Parathyroid adenoma (tissue), 2 donors: ENCODE measurements at regions not wholly inside any gene's neighbourhood (a gene's known extent, or its start where the extent isn't known, plus 50 kb on each side); places are given as distances from the start of the nearest gene placed in this dataset.

ENCODE experiments used
- H2AFZ ChIP-seq: fragments of 300-600 bp; sonication (generic); one replicate; pipeline ENCODE4 v1.7.0; 2017; ENCODE audit warnings: antibody characterized with exemption, mild to moderate bottlenecking
- H3K27ac ChIP-seq: fragments of 300-600 bp; sonication (generic); one replicate; pipeline ENCODE4 v1.7.0; 2017
- H3K27me3 ChIP-seq: fragments of 300-600 bp; sonication (generic); one replicate; pipeline ENCODE4 v1.7.0; 2017; ENCODE audit warnings: low read length; ENCODE audit not compliant: control insufficient read depth, insufficient read depth
- H3K36me3 ChIP-seq: fragments of 300-600 bp; sonication (generic); one replicate; pipeline ENCODE4 v1.7.0; 2017; ENCODE audit warnings: low read length; ENCODE audit not compliant: control insufficient read depth, insufficient read depth
- H3K4me1 ChIP-seq: fragments of 300-600 bp; sonication (generic); one replicate; pipeline ENCODE4 v1.7.0; 2017; ENCODE audit warnings: control low read depth
- H3K4me2 ChIP-seq: fragments of 300-600 bp; sonication (generic); one replicate; pipeline ENCODE4 v1.7.0; 2017; ENCODE audit warnings: low read length
- H3K4me3 ChIP-seq: fragments of 300-600 bp; sonication (generic); one replicate; pipeline ENCODE4 v1.7.0; 2017; ENCODE audit warnings: low read depth, low read length
- H3K79me2 ChIP-seq: fragments of 300-600 bp; sonication (generic); one replicate; pipeline ENCODE4 v1.7.0; 2017; ENCODE audit warnings: control low read depth
- H3K9ac ChIP-seq: fragments of 300-600 bp; sonication (generic); one replicate; pipeline ENCODE4 v1.7.0; 2017; ENCODE audit warnings: mild to moderate bottlenecking
- H3K9me3 ChIP-seq: fragments of 300-600 bp; sonication (generic); one replicate; pipeline ENCODE4 v1.7.0; 2017; ENCODE audit warnings: low read length; ENCODE audit not compliant: control insufficient read depth
- CTCF ChIP-seq: fragments of 300-600 bp; sonication (generic); IDR thresholded peaks from one replicate; pipeline ENCODE4 v1.7.0; 2017; ENCODE audit warnings: antibody characterized with exemption, mild to moderate bottlenecking
- donor health status: primary hyperparathyroidism.

DNA sequence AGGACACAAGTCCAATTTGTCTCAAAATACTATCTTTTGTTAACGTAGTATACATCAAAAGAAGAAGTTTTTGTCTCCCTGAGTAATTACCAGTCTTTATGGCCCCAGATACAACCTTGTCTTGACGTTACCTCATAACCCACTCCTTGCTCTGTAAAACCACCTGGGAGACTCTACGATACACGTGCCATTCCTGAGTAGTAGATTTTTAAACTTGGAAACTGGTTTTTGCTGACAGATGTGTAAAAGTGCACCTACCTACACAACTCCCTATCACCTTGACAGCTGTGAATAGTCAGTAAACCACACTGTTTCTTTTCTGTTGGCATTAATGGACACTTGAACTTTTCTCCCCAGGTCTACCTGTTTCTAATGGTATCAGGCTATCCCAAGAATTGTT, 51.7 kb upstream of the RARB start:
- H3K27me3 ChIP-seq: no peaks in the 10 kb centered on the region
- no peaks in the 10 kb centered on the region for H3K4me1 ChIP-seq
- no peak overlapping the region for H3K4me2 ChIP-seq
- H3K4me3 ChIP-seq: no peak overlapping the region
- no peak overlapping the region for H2AFZ ChIP-seq
- no peak overlapping the region for H3K9ac ChIP-seq
- TF ChIP-seq CTCF: no peak
- H3K9me3 ChIP-seq: no peaks in the 10 kb centered on the region
- no peak overlapping the region for H3K27ac ChIP-seq
- H3K36me3 ChIP-seq: no peaks in the 10 kb centered on the region
- H3K79me2 ChIP-seq: no peaks in the 10 kb centered on the region

DNA sequence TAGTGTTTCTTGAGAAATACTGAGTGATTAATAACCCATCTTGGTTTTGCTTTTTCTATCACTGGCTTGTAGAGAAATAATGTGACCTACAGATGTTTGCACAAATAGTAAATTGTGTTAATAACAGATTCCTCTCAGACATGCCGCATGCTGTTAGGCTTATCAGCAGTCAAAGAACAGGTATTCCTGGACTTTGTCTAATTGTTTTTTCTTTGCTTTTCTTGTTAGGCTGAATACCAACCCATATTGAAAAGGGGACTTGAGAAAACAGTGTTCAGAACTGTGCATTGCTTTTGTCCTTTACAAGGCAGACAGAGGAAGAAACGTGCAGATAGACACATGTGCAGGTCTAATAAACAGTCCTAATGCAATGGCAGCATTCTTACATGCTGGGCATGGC, 51.0 kb upstream of the RARB start:
- Histone ChIP-seq H3K79me2 (no peaks in the 10 kb centered on the region), H3K27ac (no peak overlapping the region), H3K9ac (no peak overlapping the region), H3K4me2 (no peak overlapping the region), H3K9me3 (no peaks in the 10 kb centered on the region), H3K36me3 (no peaks in the 10 kb centered on the region), H3K27me3 (no peaks in the 10 kb centered on the region), H2AFZ (no peak overlapping the region), H3K4me3 (no peak overlapping the region), H3K4me1 (no peaks in the 10 kb centered on the region)
- TF ChIP-seq CTCF: no peak
